Testis (tissue), 2 donors: ENCODE measurements at regions not wholly inside any gene's neighbourhood (a gene's known extent, or its start where the extent isn't known, plus 50 kb on each side); places are given as distances from the start of the nearest gene placed in this dataset.

Experiments
- DNase-seq: peaks from one replicate; pipeline ENCODE4 v3.0.0-alpha.2; 2019
- H3K27ac ChIP-seq, 2 donors: fragments of 200-600 bp; sonication (generic); one replicate each; pipeline ENCODE4 v1.5.1; 2019
- H3K27me3 ChIP-seq: fragments of 200-600 bp; sonication (generic); one replicate; pipeline ENCODE4 v1.5.1; 2019
- H3K36me3 ChIP-seq: fragments of 200-600 bp; sonication (generic); one replicate; pipeline ENCODE4 v1.5.1; 2017; ENCODE audit warnings: low read depth; ENCODE audit errors: missing control alignments
- H3K4me1 ChIP-seq: fragments of 200-600 bp; sonication (generic); one replicate; pipeline ENCODE4 v1.5.1; 2019
- H3K4me3 ChIP-seq, 2 donors: fragments of 200-600 bp; sonication (generic); one replicate each; pipeline ENCODE4 v1.5.1; 2017 to 2019
- H3K9me3 ChIP-seq: fragments of 200-600 bp; sonication (generic); one replicate; pipeline ENCODE4 v1.5.1; 2017
- CTCF ChIP-seq, 3 experiments: fragments of 450-650 bp in 2 of 3; fragments of 200-600 bp in 1 of 3; sonication (generic) in 1 of 3; IDR thresholded peaks; one replicate each; pipeline ENCODE4 v1.5.1; 2016 to 2019; ENCODE audit warnings: antibody characterized with exemption in 3 of 3, mild to moderate bottlenecking in 2 of 3, moderate library complexity in 1 of 3
- POLR2A ChIP-seq: fragments of 450-650 bp; IDR thresholded peaks from one replicate; pipeline ENCODE4 v1.6.1; 2017; ENCODE audit warnings: antibody characterized with exemption, mild to moderate bottlenecking, moderate library complexity
- WGBS, 2 donors: methylation state at CpG; one replicate each; pipeline ENCODE4 v1.1.5; 2018; 5-methylcytosine and 5-hydroxymethylcytosine counted together
- intact Hi-C: fragments of 100-400 bp; cut with DNase I; formaldehyde crosslinking; loops from one replicate; pipeline ENCODE4 v1.15.1; 2023; ENCODE audit warnings: low total_unique reads

DNA sequence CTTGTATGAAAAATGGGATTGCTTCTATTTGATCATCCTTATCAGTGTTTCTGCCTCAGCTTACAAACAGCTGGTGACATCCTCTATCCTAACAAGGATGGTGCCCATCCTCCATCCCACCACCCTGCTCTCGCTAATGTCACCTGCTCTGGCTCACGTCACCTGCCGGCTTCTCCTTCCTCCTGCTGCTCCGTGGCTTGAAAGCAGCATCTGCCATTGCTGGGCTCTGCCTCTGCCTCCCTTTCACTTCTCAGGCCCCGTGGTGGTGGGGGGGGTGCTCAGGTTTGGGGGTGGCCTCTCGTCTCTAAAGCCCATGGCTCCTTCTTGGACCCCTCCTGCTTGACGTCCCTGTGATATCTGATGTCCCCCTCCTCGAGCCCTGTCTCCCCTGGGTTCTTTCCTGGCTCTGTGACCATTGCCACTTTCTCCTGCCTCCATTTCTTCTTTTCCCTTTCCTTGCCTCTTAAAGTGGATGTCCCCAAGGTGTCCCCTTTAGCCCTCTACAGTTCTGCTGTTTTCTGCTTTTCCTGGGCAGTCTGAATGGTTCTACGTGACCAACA is 135.5 kb upstream of the ERRFI1 start:
- WGBS, 2 donors = 79 to 80% methylated on average over 9 of the region's 9 CpGs
- TF ChIP-seq POLR2A = no peak
- no peak for TF ChIP-seq CTCF (IDR thresholded peaks at IDR 0.05)
- intact Hi-C loops = no loop called here
- H3K4me1 ChIP-seq = no peaks in the 10 kb centered on the region
- H3K27me3 ChIP-seq = no peaks in the 10 kb centered on the region
- DNase-seq = no peak
- no peaks in the 10 kb centered on the region for H3K36me3 ChIP-seq
- H3K27ac ChIP-seq = no peak overlapping the region
- no peaks in the 10 kb centered on the region for H3K9me3 ChIP-seq
- H3K4me3 ChIP-seq = no peak overlapping the region

GRCh38 chr1:8159470-8160024 is 133.4 kb upstream of the ERRFI1 start:
- no peak overlapping the region for H3K4me3 ChIP-seq
- no peaks in the 10 kb centered on the region for H3K36me3 ChIP-seq
- TF ChIP-seq POLR2A = no peak
- no peak for TF ChIP-seq CTCF (IDR thresholded peaks at IDR 0.05)
- H3K27ac ChIP-seq = no peak overlapping the region
- no peaks in the 10 kb centered on the region for H3K4me1 ChIP-seq
- intact Hi-C loops = no loop called here
- H3K27me3 ChIP-seq = no peaks in the 10 kb centered on the region
- DNase-seq = no peak
- WGBS, 2 donors = 90 to 91% methylated on average over 8 of the region's 8 CpGs
- no peaks in the 10 kb centered on the region for H3K9me3 ChIP-seq

DNA sequence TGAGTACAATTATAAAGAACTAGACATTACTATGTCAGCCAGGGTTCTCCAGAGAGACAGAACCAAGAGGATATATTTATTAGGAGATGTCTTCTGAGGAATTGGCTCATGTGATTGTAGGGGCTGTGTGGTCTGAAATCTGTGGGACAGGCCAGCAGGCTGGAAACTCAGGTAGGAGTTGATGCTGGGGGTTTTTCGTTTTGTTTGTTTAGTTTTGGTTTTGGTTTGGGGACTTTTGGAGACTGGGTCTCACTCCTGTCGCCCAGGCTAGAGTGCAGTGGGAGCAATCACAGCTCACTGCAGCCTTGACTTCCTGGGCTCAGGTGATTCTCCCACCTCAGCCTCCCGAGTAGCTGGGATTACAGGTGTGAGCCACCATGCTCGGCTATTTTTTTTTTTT is 132.9 kb upstream of the ERRFI1 start:
- Histone ChIP-seq H3K27me3 (no peaks in the 10 kb centered on the region), H3K36me3 (no peaks in the 10 kb centered on the region), H3K4me3 (no peak overlapping the region), H3K27ac (no peak overlapping the region), H3K4me1 (no peaks in the 10 kb centered on the region), H3K9me3 (no peaks in the 10 kb centered on the region)
- DNase-seq = no peak
- intact Hi-C loops = no loop called here
- no peak for TF ChIP-seq CTCF (IDR thresholded peaks at IDR 0.05)
- TF ChIP-seq POLR2A = no peak
- WGBS, 2 donors = 89 to 90% methylated on average over 4 of the region's 4 CpGs

GRCh38 chr1:8157765-8158164 is 131.7 kb upstream of the ERRFI1 start:
- WGBS, 2 donors = 84 to 88% methylated on average over 2 of the region's 2 CpGs
- no peaks in the 10 kb centered on the region for H3K36me3 ChIP-seq
- TF ChIP-seq CTCF (IDR thresholded peaks at IDR 0.05) = no peak
- DNase-seq = no peak
- H3K27me3 ChIP-seq = no peaks in the 10 kb centered on the region
- H3K4me1 ChIP-seq = no peaks in the 10 kb centered on the region
- no peak overlapping the region for H3K4me3 ChIP-seq
- H3K27ac ChIP-seq = no peak overlapping the region
- intact Hi-C loops = no loop called here
- no peaks in the 10 kb centered on the region for H3K9me3 ChIP-seq

- no peak for DNase-seq
- Histone ChIP-seq H3K27me3 (no peaks in the 10 kb centered on the region), H3K36me3 (no peaks in the 10 kb centered on the region), H3K4me3 (no peak overlapping the region), H3K27ac (no peak overlapping the region), H3K4me1 (no peaks in the 10 kb centered on the region), H3K9me3 (no peaks in the 10 kb centered on the region)
- intact Hi-C loops = no loop called here
- 57 to 72% methylated on average over 14 of the region's 14 CpGs for WGBS, 2 donors
- TF ChIP-seq CTCF (IDR thresholded peaks at IDR 0.05) (no peak), POLR2A (no peak)
Measured at GRCh38 chr1:8155528-8156186, 129.5 kb upstream of the ERRFI1 start.
